ENCODE measurements at regions not wholly inside any gene's neighbourhood (a gene's known extent, or its start where the extent isn't known, plus 50 kb on each side); places are given as distances from the start of the nearest gene placed in this dataset.
A peak's percentile ranks its signal among the peaks of the same experiment; 100 is the strongest.

GRCh38 chr18:43341014-43341413 is 63.7 kb upstream of the SYT4 start:
- no peaks in the 10 kb centered on the region for H3K4me1 ChIP-seq (ENCODE audit: control insufficient read depth, insufficient read depth, low read length)
- no peak for TF ChIP-seq GLIS2 (tag by site-specific recombination; IDR thresholded peaks at IDR 0.05)
- TF ChIP-seq ZNF670 (tag by site-specific recombination; IDR thresholded peaks at IDR 0.05; ENCODE audit: low read depth), result no peak
- TF ChIP-seq ZIC2 (tag by site-specific recombination; IDR thresholded peaks at IDR 0.05), result no peak
- TF ChIP-seq ZNF596 (tag by site-specific recombination; IDR thresholded peaks at IDR 0.05), result no peak
- TF ChIP-seq REPIN1 (tag by site-specific recombination; IDR thresholded peaks at IDR 0.05; ENCODE audit: low read depth), result no peak

GRCh38 chr18:43350176-43350575 is 72.9 kb upstream of the SYT4 start:
- TF ChIP-seq KLF16 (tag by site-specific recombination; IDR thresholded peaks at IDR 0.05) (no peak), ZSCAN16 (tag by site-specific recombination; IDR thresholded peaks at IDR 0.05) (no peak)
- POLR2A ChIA-PET, result no interaction called here
- no peak overlapping the region for H3K27ac ChIP-seq (ENCODE audit: extremely low read depth, low read depth, low read length)
- H3K4me1 ChIP-seq (ENCODE audit: control insufficient read depth, insufficient read depth, low read length), result no peaks in the 10 kb centered on the region
- H3K36me3 ChIP-seq (ENCODE audit: control insufficient read depth in 2 of 2, insufficient read depth in 1 of 2, low read length in 2 of 2), result no peaks in the 10 kb centered on the region
- no peaks in the 10 kb centered on the region for H3K9me3 ChIP-seq (ENCODE audit: control insufficient read depth, insufficient read depth, low read depth, low read length)
- CTCF ChIA-PET, result no interaction called here
- no peak overlapping the region for H3K4me3 ChIP-seq (ENCODE audit: low read depth, low read length)

More at GRCh38 chr18:43341014-43341413, 63.7 kb upstream of the SYT4 start:
- no peaks in the 10 kb centered on the region for H3K9me3 ChIP-seq (ENCODE audit: control insufficient read depth, insufficient read depth, low read depth, low read length)
- ChIA-PET POLR2A (no interaction called here), CTCF (no interaction called here)
- H3K4me3 ChIP-seq (ENCODE audit: low read depth, low read length), result no peak overlapping the region
- H3K36me3 ChIP-seq (ENCODE audit: control insufficient read depth in 2 of 2, insufficient read depth in 1 of 2, low read length in 2 of 2), result no peaks in the 10 kb centered on the region
- no peak overlapping the region for H3K27ac ChIP-seq (ENCODE audit: extremely low read depth, low read depth, low read length)

GRCh38 chr18:43364535-43364934 is 87.2 kb upstream of the SYT4 start:
- H3K27ac ChIP-seq (ENCODE audit: extremely low read depth, low read depth, low read length), result no peak overlapping the region
- H3K4me3 ChIP-seq (ENCODE audit: low read depth, low read length), result no peak overlapping the region
- H3K4me1 ChIP-seq (ENCODE audit: control insufficient read depth, insufficient read depth, low read length), result no peaks in the 10 kb centered on the region
- H3K36me3 ChIP-seq (ENCODE audit: control insufficient read depth in 2 of 2, insufficient read depth in 1 of 2, low read length in 2 of 2), result no peaks in the 10 kb centered on the region
- H3K9me3 ChIP-seq (ENCODE audit: control insufficient read depth, insufficient read depth, low read depth, low read length), result no peaks in the 10 kb centered on the region
- ChIA-PET CTCF (no interaction called here), POLR2A (no interaction called here)
- TF ChIP-seq ZNF2 (tag by site-specific recombination; IDR thresholded peaks at IDR 0.05) (no peak), RBAK (tag by site-specific recombination; IDR thresholded peaks at IDR 0.05) (no peak), ZBTB17 (tag by site-specific recombination; IDR thresholded peaks at IDR 0.05) (no peak), ZFP3 (tag by site-specific recombination; IDR thresholded peaks at IDR 0.05; ENCODE audit: low read depth) (no peak), ZNF785 (tag by site-specific recombination; IDR thresholded peaks at IDR 0.05) (no peak), ZNF513 (tag by site-specific recombination; IDR thresholded peaks at IDR 0.05) (no peak), HOXC10 (CRISPR knock-in tag; IDR thresholded peaks at IDR 0.05) (no peak), ZNF169 (tag by site-specific recombination; IDR thresholded peaks at IDR 0.05) (no peak), KLF16 (tag by site-specific recombination; IDR thresholded peaks at IDR 0.05) (no peak), ZBTB49 (tag by site-specific recombination; IDR thresholded peaks at IDR 0.05; ENCODE audit: low read depth) (no peak), ZNF214 (tag by site-specific recombination; IDR thresholded peaks at IDR 0.05; ENCODE audit: borderline replicate concordance) (no peak), ZNF501 (tag by site-specific recombination; IDR thresholded peaks at IDR 0.05) (0 out of 2 replicates have a peak, but pooled peaks have one; percentile 52), ZSCAN23 (tag by site-specific recombination; IDR thresholded peaks at IDR 0.05) (no peak), PRDM6 (tag by site-specific recombination; IDR thresholded peaks at IDR 0.05) (no peak), PRDM1 (tag by site-specific recombination; IDR thresholded peaks at IDR 0.05) (no peak), ZNF623 (tag by site-specific recombination; IDR thresholded peaks at IDR 0.05) (peak; percentile 64), ZBTB10 (tag by site-specific recombination; IDR thresholded peaks at IDR 0.05) (no peak), ZEB2 (tag by site-specific recombination; IDR thresholded peaks at IDR 0.05) (no peak), ZNF76 (tag by site-specific recombination; IDR thresholded peaks at IDR 0.05; ENCODE audit: borderline replicate concordance, low read depth) (no peak), ZNF157 (tag by site-specific recombination; IDR thresholded peaks at IDR 0.05) (no peak), ZNF416 (tag by site-specific recombination; IDR thresholded peaks at IDR 0.05) (no peak)

All from HEK293 (cell line).